ENCODE measurements at regions not wholly inside any gene's neighbourhood (a gene's known extent, or its start where the extent isn't known, plus 50 kb on each side); places are given as distances from the start of the nearest gene placed in this dataset.

DNA sequence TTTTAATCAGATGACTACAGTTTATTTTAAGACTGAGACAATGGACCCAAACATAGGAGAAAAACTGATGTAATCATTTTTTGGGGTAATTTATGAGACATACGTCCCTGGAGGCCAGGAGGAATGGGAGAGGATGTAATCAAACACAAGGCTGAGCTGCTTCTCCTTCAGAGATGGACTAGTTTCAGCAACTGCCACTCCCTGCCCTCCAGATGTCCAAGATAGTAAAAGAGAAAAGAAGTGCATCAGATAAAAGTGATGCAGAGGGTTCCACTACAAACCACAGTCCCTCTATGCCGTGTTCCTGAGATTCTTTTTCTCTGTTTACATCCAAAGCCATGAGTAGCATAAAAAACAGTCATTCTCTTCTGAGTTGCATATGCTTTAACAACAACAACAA, 101.1 kb downstream of the DACT1 start:
- TF ChIP-seq, protein P1, sequence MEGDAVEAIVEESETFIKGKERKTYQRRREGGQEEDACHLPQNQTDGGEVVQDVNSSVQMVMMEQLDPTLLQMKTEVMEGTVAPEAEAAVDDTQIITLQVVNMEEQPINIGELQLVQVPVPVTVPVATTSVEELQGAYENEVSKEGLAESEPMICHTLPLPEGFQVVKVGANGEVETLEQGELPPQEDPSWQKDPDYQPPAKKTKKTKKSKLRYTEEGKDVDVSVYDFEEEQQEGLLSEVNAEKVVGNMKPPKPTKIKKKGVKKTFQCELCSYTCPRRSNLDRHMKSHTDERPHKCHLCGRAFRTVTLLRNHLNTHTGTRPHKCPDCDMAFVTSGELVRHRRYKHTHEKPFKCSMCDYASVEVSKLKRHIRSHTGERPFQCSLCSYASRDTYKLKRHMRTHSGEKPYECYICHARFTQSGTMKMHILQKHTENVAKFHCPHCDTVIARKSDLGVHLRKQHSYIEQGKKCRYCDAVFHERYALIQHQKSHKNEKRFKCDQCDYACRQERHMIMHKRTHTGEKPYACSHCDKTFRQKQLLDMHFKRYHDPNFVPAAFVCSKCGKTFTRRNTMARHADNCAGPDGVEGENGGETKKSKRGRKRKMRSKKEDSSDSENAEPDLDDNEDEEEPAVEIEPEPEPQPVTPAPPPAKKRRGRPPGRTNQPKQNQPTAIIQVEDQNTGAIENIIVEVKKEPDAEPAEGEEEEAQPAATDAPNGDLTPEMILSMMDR (conservative IDR thresholded peaks at IDR 0.05) = no peak
- no peak for TF ChIP-seq EZH2 (IDR thresholded peaks at IDR 0.05; ENCODE audit: low read depth)
